Gastrocnemius medialis (tissue), 4 donors: ENCODE measurements at regions not wholly inside any gene's neighbourhood (a gene's known extent, or its start where the extent isn't known, plus 50 kb on each side); places are given as distances from the start of the nearest gene placed in this dataset.

Source experiments
- POLR2A ChIP-seq, 2 donors: fragments of 450-650 bp; IDR thresholded peaks; one replicate each; pipeline ENCODE4 v1.6.1; 2017; ENCODE audit warnings: antibody characterized with exemption in 2 of 2, mild to moderate bottlenecking in 2 of 2, moderate library complexity in 2 of 2
- TF ChIP-seq, protein P1 (sequence below), 5 experiments: fragments of 450-650 bp in 3 of 5; fragments of 200-600 bp in 2 of 5; sonication (generic) in 2 of 5; IDR thresholded peaks in 4 of 5; conservative IDR thresholded peaks in 1 of 5; 1 replicate in 4 of 5; 2 replicates in 1 of 5; pipeline ENCODE4 v1.5.1; 2016 to 2019; ENCODE audit warnings: antibody characterized with exemption in 5 of 5, mild to moderate bottlenecking in 3 of 5, moderate library complexity in 3 of 5

DNA sequence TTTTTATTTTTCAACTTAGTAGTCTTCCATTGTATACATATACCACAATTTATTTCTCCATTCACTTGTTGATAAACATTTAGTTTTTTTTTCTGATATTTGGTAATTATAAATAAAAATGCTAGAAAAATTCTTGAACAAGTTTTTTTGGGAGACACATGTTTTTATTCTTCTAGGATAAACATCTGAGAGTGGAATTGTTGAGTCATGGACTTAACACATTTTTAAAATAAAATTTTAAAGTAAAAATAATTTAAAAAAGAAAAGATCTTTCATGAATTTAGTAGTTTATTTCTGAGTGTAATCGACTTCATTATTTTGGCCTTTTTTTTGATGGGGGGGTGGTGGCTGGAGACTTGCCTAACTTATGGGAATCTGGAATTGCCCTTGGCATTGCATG lies 391.1 kb downstream of the KCNJ2 start:
- TF ChIP-seq, protein P1, sequence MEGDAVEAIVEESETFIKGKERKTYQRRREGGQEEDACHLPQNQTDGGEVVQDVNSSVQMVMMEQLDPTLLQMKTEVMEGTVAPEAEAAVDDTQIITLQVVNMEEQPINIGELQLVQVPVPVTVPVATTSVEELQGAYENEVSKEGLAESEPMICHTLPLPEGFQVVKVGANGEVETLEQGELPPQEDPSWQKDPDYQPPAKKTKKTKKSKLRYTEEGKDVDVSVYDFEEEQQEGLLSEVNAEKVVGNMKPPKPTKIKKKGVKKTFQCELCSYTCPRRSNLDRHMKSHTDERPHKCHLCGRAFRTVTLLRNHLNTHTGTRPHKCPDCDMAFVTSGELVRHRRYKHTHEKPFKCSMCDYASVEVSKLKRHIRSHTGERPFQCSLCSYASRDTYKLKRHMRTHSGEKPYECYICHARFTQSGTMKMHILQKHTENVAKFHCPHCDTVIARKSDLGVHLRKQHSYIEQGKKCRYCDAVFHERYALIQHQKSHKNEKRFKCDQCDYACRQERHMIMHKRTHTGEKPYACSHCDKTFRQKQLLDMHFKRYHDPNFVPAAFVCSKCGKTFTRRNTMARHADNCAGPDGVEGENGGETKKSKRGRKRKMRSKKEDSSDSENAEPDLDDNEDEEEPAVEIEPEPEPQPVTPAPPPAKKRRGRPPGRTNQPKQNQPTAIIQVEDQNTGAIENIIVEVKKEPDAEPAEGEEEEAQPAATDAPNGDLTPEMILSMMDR (IDR thresholded peaks at IDR 0.05 in 4 of 5, conservative IDR thresholded peaks at IDR 0.05 in 1 of 5) = no peak
- TF ChIP-seq POLR2A (IDR thresholded peaks at IDR 0.05) = no peak
